ENCODE measurements at regions not wholly inside any gene's neighbourhood (a gene's known extent, or its start where the extent isn't known, plus 50 kb on each side); places are given as distances from the start of the nearest gene placed in this dataset.

- TF ChIP-seq POLR2A (IDR thresholded peaks at IDR 0.05; ENCODE audit: low read depth, low read length): no peak
- no peak for TF ChIP-seq SPI1 (IDR thresholded peaks at IDR 0.05; ENCODE audit: borderline replicate concordance, insufficient read depth, low read depth, low read length)
- TF ChIP-seq ASH2L (IDR thresholded peaks at IDR 0.05; ENCODE audit: borderline replicate concordance, low read depth): no peak
- no peak for TF ChIP-seq CREM (IDR thresholded peaks at IDR 0.05; ENCODE audit: low read depth)
- no peak for TF ChIP-seq MTA3 (IDR thresholded peaks at IDR 0.05; ENCODE audit: borderline replicate concordance, low read length)
- TF ChIP-seq, protein P1, sequence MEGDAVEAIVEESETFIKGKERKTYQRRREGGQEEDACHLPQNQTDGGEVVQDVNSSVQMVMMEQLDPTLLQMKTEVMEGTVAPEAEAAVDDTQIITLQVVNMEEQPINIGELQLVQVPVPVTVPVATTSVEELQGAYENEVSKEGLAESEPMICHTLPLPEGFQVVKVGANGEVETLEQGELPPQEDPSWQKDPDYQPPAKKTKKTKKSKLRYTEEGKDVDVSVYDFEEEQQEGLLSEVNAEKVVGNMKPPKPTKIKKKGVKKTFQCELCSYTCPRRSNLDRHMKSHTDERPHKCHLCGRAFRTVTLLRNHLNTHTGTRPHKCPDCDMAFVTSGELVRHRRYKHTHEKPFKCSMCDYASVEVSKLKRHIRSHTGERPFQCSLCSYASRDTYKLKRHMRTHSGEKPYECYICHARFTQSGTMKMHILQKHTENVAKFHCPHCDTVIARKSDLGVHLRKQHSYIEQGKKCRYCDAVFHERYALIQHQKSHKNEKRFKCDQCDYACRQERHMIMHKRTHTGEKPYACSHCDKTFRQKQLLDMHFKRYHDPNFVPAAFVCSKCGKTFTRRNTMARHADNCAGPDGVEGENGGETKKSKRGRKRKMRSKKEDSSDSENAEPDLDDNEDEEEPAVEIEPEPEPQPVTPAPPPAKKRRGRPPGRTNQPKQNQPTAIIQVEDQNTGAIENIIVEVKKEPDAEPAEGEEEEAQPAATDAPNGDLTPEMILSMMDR (IDR thresholded peaks at IDR 0.05 in 2 of 3, conservative IDR thresholded peaks at IDR 0.05 in 1 of 3; ENCODE audit: control insufficient read depth in 2 of 3, extremely low read depth in 1 of 3, insufficient read depth in 1 of 3, low read depth in 3 of 3, low read length in 3 of 3): peak in 2 of 3 experiments; percentile 11 to 46; a peak in 2 of 6 replicates
Observed at GRCh38 chr18:30376515-30376914, 666.0 kb downstream of the DSC3 start.
